ENCODE measurements at regions not wholly inside any gene's neighbourhood (a gene's known extent, or its start where the extent isn't known, plus 50 kb on each side); places are given as distances from the start of the nearest gene placed in this dataset.

DNA sequence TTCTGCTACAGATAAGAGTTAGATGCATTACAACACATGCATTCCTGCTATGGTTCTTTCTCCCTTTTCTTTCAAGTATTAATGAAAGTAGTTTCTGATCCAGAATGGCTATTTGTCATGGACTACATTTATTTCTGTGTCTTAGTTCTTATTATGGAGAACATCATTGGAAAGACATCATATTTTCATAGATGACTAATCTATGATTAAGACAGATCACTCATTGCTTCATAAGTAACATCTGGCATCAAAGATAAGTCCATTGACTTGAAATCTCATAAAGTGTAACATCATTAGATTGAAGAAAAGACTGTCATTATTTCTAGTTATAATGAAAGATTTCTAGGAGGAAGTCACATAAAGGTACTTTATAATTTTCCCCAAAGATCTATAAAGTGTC lies 366.7 kb downstream of the NSUN3 start:
- TF ChIP-seq POLR2A (IDR thresholded peaks at IDR 0.05) = no peak
- TF ChIP-seq, protein P1, sequence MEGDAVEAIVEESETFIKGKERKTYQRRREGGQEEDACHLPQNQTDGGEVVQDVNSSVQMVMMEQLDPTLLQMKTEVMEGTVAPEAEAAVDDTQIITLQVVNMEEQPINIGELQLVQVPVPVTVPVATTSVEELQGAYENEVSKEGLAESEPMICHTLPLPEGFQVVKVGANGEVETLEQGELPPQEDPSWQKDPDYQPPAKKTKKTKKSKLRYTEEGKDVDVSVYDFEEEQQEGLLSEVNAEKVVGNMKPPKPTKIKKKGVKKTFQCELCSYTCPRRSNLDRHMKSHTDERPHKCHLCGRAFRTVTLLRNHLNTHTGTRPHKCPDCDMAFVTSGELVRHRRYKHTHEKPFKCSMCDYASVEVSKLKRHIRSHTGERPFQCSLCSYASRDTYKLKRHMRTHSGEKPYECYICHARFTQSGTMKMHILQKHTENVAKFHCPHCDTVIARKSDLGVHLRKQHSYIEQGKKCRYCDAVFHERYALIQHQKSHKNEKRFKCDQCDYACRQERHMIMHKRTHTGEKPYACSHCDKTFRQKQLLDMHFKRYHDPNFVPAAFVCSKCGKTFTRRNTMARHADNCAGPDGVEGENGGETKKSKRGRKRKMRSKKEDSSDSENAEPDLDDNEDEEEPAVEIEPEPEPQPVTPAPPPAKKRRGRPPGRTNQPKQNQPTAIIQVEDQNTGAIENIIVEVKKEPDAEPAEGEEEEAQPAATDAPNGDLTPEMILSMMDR (IDR thresholded peaks at IDR 0.05) = no peak

Measured in body of pancreas (tissue), 4 donors.